Stimulated activated CD8-positive, alpha-beta memory T cell treated with anti-CD3 and anti-CD28 coated beads, Interleukin-15, amount 100 ng/mL, for 48 hours (primary cell): ENCODE measurements at regions not wholly inside any gene's neighbourhood (a gene's known extent, or its start where the extent isn't known, plus 50 kb on each side); places are given as distances from the start of the nearest gene placed in this dataset.

ENCODE experiments used
- DNase-seq, 2 donors: peaks; one replicate each; pipeline ENCODE4 v3.0.0-alpha.2; 2020; ENCODE audit warnings: low read depth in 2 of 2

- no peak for DNase-seq
These were observed 2326.8 kb upstream of the AGA start for GRCh38 chr4:179768996-179769395.

- no peak for DNase-seq
These were observed 2355.5 kb upstream of the AGA start for GRCh38 chr4:179797738-179798137.

GRCh38 chr4:179803857-179804256 lies 2361.6 kb upstream of the AGA start:
- no peak for DNase-seq

GRCh38 chr4:179804440-179804839 lies 2362.2 kb upstream of the AGA start:
- DNase-seq = no peak

GRCh38 chr4:179817317-179817716 lies 2375.1 kb upstream of the AGA start:
- DNase-seq = no peak

- no peak for DNase-seq
These were observed 2381.1 kb upstream of the AGA start for GRCh38 chr4:179823342-179823741.

GRCh38 chr4:179831274-179831673 lies 2389.0 kb upstream of the AGA start:
- no peak for DNase-seq

GRCh38 chr4:179836179-179837075 lies 2394.2 kb upstream of the AGA start:
- no peak for DNase-seq

- DNase-seq = no peak
These were observed 2399.8 kb upstream of the TENM3 start for GRCh38 chr4:179843370-179843769.

- no peak for DNase-seq
These were observed 2387.7 kb upstream of the TENM3 start for GRCh38 chr4:179855469-179855868.

GRCh38 chr4:179858221-179858620 lies 2385.0 kb upstream of the TENM3 start:
- DNase-seq = no peak

GRCh38 chr4:179867300-179867878 lies 2375.8 kb upstream of the TENM3 start:
- DNase-seq = peak in 1 of 2 donors; percentile 12

GRCh38 chr4:179871726-179872125 lies 2371.5 kb upstream of the TENM3 start:
- DNase-seq = no peak

GRCh38 chr4:179872755-179873154 lies 2370.4 kb upstream of the TENM3 start:
- DNase-seq = no peak

- DNase-seq = no peak
These were observed 2362.4 kb upstream of the TENM3 start for GRCh38 chr4:179880756-179881155.

GRCh38 chr4:179894066-179894778 lies 2349.0 kb upstream of the TENM3 start:
- no peak for DNase-seq

- no peak for DNase-seq
These were observed 2323.6 kb upstream of the TENM3 start for GRCh38 chr4:179919587-179919986.

GRCh38 chr4:179927473-179927872 lies 2315.7 kb upstream of the TENM3 start:
- no peak for DNase-seq

- DNase-seq = no peak
These were observed 2301.3 kb upstream of the TENM3 start for GRCh38 chr4:179941911-179942310.

GRCh38 chr4:179976777-179977176 lies 2266.4 kb upstream of the TENM3 start:
- no peak for DNase-seq

GRCh38 chr4:179977378-179977777 lies 2265.8 kb upstream of the TENM3 start:
- DNase-seq = no peak

- DNase-seq = no peak
These were observed 2262.0 kb upstream of the TENM3 start for GRCh38 chr4:179981161-179981560.

GRCh38 chr4:179989975-179990374 lies 2253.2 kb upstream of the TENM3 start:
- no peak for DNase-seq
